ENCODE measurements at regions not wholly inside any gene's neighbourhood (a gene's known extent, or its start where the extent isn't known, plus 50 kb on each side); places are given as distances from the start of the nearest gene placed in this dataset.
"Not testable (repeated sequence)": the region's sequence is repeated elsewhere in the genome, so short reads cannot be mapped to it uniquely, and the experiment has no call there.

DNA sequence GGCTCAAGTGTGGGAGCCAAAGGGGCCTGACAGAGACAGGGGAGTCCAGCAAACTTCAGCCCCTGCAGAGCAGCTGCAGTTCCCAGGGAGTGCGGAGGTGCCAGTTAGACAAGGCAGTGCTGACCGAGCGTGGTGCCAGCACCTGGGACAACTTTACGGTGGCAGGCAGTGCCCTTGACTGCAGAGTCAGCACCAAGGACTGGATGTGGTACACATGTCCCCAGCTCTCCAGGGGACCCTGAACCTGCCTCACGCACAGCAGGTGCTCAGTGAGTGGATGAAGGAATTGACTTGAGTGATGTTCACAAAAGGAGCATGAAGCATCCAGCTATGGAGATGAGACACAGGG lies 296.5 kb downstream of the SIPA1L2 start:
- H3K9me3 ChIP-seq (ENCODE audit: low read depth) = no peaks in the 10 kb centered on the region
- TF ChIP-seq, protein P1, sequence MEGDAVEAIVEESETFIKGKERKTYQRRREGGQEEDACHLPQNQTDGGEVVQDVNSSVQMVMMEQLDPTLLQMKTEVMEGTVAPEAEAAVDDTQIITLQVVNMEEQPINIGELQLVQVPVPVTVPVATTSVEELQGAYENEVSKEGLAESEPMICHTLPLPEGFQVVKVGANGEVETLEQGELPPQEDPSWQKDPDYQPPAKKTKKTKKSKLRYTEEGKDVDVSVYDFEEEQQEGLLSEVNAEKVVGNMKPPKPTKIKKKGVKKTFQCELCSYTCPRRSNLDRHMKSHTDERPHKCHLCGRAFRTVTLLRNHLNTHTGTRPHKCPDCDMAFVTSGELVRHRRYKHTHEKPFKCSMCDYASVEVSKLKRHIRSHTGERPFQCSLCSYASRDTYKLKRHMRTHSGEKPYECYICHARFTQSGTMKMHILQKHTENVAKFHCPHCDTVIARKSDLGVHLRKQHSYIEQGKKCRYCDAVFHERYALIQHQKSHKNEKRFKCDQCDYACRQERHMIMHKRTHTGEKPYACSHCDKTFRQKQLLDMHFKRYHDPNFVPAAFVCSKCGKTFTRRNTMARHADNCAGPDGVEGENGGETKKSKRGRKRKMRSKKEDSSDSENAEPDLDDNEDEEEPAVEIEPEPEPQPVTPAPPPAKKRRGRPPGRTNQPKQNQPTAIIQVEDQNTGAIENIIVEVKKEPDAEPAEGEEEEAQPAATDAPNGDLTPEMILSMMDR (IDR thresholded peaks at IDR 0.05; ENCODE audit: low read depth, low read length) = no peak
- H3K27me3 ChIP-seq = no peaks in the 10 kb centered on the region

DNA sequence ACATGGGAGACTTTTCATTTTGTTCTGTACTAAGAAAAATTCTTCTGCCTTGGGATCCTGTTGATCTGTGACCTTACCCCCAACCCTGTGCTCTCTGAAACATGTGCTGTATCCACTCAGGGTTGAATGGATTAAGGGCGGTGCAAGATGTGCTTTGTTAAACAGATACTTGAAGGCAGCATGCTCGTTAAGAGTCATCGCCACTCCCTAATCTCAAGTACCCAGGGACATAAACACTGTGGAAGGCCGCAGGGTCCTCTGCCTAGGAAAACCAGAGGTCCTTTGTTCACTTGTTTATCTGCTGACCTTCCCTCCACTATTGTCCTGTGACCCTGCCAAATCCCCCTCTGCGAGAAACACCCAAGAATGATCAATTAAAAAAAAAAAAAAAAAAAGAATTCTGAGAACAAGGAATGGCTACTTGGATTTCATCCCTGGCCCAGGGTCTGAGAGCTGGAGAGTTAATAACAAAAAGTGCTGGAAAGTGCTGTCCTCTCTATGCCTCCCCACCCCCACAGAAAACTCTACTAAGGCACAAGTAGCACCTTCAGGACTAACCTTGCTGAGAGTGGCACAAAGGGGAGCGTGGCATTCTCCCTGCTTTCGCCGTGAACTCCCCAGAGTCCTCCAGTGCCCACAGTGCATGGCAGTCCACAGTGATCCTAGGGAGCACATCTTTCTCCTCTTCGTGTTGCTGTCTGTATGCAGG lies 297.1 kb downstream of the SIPA1L2 start:
- H3K36me3 ChIP-seq; H3K9me3 ChIP-seq (ENCODE audit: low read depth); H3K27ac ChIP-seq; DNase-seq (ENCODE audit: low read depth in 1 of 2, low spot score in 1 of 2); H3K4me3 ChIP-seq; H3K27me3 ChIP-seq: not testable (repeated sequence)
- H3K4me1 ChIP-seq (ENCODE audit: low read depth) = peaks cover 43% of the 10 kb centered on the region

More for the DNA sequence above, 296.5 kb downstream of the SIPA1L2 start:
- H3K4me1 ChIP-seq (ENCODE audit: low read depth) = peaks cover 38% of the 10 kb centered on the region
- no peak for DNase-seq (ENCODE audit: low read depth in 1 of 2, low spot score in 1 of 2)
- no peak overlapping the region for H3K27ac ChIP-seq
- H3K4me3 ChIP-seq = no peak overlapping the region
- H3K36me3 ChIP-seq = no peaks in the 10 kb centered on the region

DNA sequence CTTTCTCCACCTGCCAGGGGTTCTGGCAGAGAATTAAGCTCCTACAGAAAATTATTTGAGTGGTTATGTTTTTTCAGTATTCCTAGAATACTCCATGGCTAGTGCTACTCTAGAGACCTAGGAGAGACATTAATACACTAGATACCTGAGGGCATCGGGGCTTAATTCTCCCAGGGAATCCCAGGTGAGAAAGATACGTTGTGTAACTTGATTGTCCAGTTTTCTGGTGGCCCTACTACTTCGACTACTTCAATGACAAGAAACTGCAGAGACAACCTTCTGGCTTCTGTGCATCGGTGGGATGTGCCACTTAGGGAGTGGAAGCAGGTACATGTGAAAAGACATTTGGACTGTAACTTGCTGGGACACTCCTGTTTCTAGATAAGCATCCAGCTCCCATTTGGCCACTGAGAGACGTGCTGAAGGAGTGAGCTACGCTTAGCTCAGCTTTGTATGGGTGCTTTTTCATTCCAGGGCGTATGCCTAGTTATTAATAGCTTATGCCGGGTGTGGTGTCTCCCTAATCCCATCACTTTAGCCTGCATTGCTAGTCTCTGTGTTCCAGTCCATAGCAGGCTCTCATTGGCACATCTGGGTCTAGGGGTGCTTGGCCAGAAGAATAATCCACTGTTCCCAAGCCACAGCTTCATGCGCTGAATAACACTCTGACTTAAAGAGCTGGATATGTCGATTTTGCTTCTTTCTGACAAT lies 300.7 kb downstream of the SIPA1L2 start:
- H3K27me3 ChIP-seq = no peaks in the 10 kb centered on the region
- no peak for DNase-seq (ENCODE audit: low read depth in 1 of 2, low spot score in 1 of 2)
- TF ChIP-seq, protein P1 (IDR thresholded peaks at IDR 0.05; ENCODE audit: low read depth, low read length) = no peak
- H3K4me3 ChIP-seq = no peak overlapping the region
- no peaks in the 10 kb centered on the region for H3K9me3 ChIP-seq (ENCODE audit: low read depth)
- H3K36me3 ChIP-seq = no peaks in the 10 kb centered on the region
- H3K27ac ChIP-seq = peak overlapping the region; percentile 97
- H3K4me1 ChIP-seq (ENCODE audit: low read depth) = peaks cover 41% of the 10 kb centered on the region

DNA sequence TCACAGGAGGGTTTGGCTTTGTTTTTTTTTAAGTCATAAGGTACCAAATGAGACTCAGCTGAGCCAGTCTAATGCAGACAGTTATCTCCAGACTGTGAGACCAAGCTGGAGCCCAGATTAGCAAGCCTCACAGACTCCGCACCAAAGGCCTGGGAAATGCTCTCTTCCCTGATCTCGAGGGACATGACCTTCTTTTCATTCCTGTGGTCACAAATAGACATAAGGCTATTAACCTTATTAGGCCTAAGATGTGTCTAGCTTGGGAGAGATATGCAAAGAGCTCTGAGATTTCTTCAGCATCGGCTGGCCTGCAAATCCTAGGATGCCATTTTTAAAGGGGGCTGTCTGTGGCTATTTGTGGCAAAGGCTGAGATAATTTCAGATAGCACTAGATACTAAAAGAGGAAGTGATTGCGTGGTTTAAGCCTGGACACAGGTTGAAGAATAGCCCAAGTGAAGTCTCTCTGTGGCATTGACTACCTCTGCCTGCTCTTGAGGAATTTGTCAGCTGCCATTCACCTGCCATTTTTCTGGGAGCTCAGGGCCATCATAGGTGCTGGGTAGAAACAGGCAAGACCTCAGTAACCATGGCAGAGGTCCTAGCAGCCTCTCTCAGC lies 301.3 kb downstream of the SIPA1L2 start:
- TF ChIP-seq, protein P1 (IDR thresholded peaks at IDR 0.05; ENCODE audit: low read depth, low read length) = no peak
- H3K27me3 ChIP-seq = no peaks in the 10 kb centered on the region
- no peaks in the 10 kb centered on the region for H3K36me3 ChIP-seq
- no peaks in the 10 kb centered on the region for H3K9me3 ChIP-seq (ENCODE audit: low read depth)
- H3K4me1 ChIP-seq (ENCODE audit: low read depth) = peaks cover 41% of the 10 kb centered on the region
- peak overlapping the region; percentile 97 for H3K27ac ChIP-seq
- no peak overlapping the region for H3K4me3 ChIP-seq
- peak; percentile 15 to 84 for DNase-seq (ENCODE audit: low read depth in 1 of 2, low spot score in 1 of 2)

DNA sequence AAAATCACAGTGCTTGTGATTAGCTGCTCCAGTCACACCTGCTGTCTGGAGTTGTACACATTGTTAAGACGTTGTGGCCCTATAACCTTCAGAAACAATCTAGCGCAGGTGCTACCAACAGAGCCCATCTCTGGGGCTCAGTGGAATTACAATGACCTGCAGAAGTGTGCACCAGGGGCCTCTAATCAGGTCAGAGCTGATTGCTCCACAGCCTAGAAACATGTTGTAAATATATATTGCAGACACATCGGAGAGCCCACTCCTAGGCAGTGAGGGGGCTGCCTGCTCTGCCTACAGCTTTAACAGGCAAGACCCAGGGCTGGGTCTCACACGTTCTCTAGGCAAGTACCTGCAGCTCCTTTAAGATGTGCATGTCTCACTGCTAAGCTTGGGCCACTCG lies 302.0 kb downstream of the SIPA1L2 start:
- Histone ChIP-seq H3K27ac (peak overlapping the region; percentile 97), H3K4me1 (ENCODE audit: low read depth) (peaks cover 41% of the 10 kb centered on the region), H3K27me3 (no peaks in the 10 kb centered on the region), H3K36me3 (no peaks in the 10 kb centered on the region), H3K9me3 (ENCODE audit: low read depth) (no peaks in the 10 kb centered on the region), H3K4me3 (no peak overlapping the region)
- TF ChIP-seq, protein P1 (IDR thresholded peaks at IDR 0.05; ENCODE audit: low read depth, low read length) = no peak
- no peak for DNase-seq (ENCODE audit: low read depth in 1 of 2, low spot score in 1 of 2)

DNA sequence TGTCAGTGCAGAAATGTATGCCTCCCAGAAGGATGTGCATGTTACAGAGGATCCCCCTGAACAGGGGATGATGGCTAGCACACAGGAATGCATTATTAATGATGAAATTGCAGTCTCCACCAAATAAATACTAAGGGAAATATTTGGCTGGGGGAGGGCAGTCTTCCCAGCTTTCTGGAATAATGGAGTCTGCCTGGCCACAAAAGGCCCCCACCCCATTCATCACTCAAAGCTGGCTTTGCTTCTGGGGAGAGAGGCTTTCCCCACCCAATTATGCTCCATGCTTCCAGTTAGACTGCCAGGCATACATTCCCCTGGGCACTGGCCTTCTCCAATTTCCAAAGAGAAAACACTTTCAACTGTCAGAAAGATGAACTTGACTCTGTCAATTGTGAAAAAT lies 302.7 kb downstream of the SIPA1L2 start:
- Histone ChIP-seq H3K4me3 (no peak overlapping the region), H3K9me3 (ENCODE audit: low read depth) (no peaks in the 10 kb centered on the region), H3K36me3 (no peaks in the 10 kb centered on the region), H3K4me1 (ENCODE audit: low read depth) (peaks cover 44% of the 10 kb centered on the region), H3K27me3 (no peaks in the 10 kb centered on the region), H3K27ac (peak overlapping the region; percentile 97)
- TF ChIP-seq, protein P1 (IDR thresholded peaks at IDR 0.05; ENCODE audit: low read depth, low read length) = no peak
- DNase-seq (ENCODE audit: low read depth in 1 of 2, low spot score in 1 of 2) = no peak

Measured in cardiac muscle cell (in vitro differentiated cells and primary cell).